GM12878 (cell line): ENCODE measurements at regions not wholly inside any gene's neighbourhood (a gene's known extent, or its start where the extent isn't known, plus 50 kb on each side); places are given as distances from the start of the nearest gene placed in this dataset.

ENCODE experiments used
- ATAC-seq: fragments of 200-7000 bp; cut with Tn5 transposase; 3 replicates; pipeline ENCODE4 v1.9.1; 2020; ENCODE audit warnings: mild to moderate bottlenecking, moderate library complexity
- BruUV-seq: library from RNA; stranded (reverse); fragments of 400-500 nt; replicated peaks from 2 replicates; lab custom pipeline; 2021; lab: Mats Ljungman, UMichigan
- CTCF ChIA-PET: fragments of 300-600 bp; sonication (Branson Sonifier 250); formaldehyde crosslinking; extraction: SDS; loops from one replicate; lab custom pipeline; 2021; ENCODE audit warnings: inconsistent platforms; lab: Yijun Ruan, JAX
- POLR2A ChIA-PET: fragments of 350-600 bp; formaldehyde crosslinking; extraction: SDS; loops from one replicate; lab custom pipeline; 2021; ENCODE audit warnings: inconsistent platforms; lab: Charles Lee
- RAD21 ChIA-PET: fragments of 300-600 bp; sonication (Branson Sonifier 250); formaldehyde crosslinking; loops from one replicate; lab custom pipeline; 2023; ENCODE audit warnings: antibody characterized with exemption; ENCODE audit not compliant: unreplicated experiment; lab: Charles Lee
- SMC1A ChIA-PET: fragments of 300-600 bp; sonication (Branson Sonifier 250); formaldehyde crosslinking; loops from one replicate; lab custom pipeline; 2023; ENCODE audit not compliant: unreplicated experiment, uncharacterized antibody; lab: Charles Lee
- DNase-seq: peaks from one replicate; pipeline ENCODE4 v3.0.0-alpha.2; 2011; ENCODE audit warnings: low read depth, low spot score
- FAIRE-seq: peaks from 3 replicates; lab custom pipeline; 2011; peaks lifted over from hg19 to GRCh38; lab: Jason Lieb, UNC
- H2AFZ ChIP-seq: 2 replicates; pipeline ENCODE4 v1.6.0; 2011; ENCODE audit warnings: low read depth, low read length, control low read depth; ENCODE audit not compliant: control insufficient read depth
- H3K27ac ChIP-seq: 2 replicates; pipeline ENCODE4 v1.5.1; 2011; ENCODE audit warnings: control low read depth; ENCODE audit not compliant: control insufficient read depth, insufficient read depth
- H3K27me3 ChIP-seq, 2 experiments: replicated peaks in 1 of 2; 2 replicates each; pipeline versions ENCODE4 v1.6.0 to v1.6.1; 2011; ENCODE audit warnings: low read length in 1 of 2; ENCODE audit not compliant: control insufficient read depth in 2 of 2, insufficient read depth in 2 of 2
- H3K36me3 ChIP-seq, 2 experiments: 2 replicates each; pipeline ENCODE4 v1.5.1; 2011; ENCODE audit warnings: low read length in 1 of 2; ENCODE audit not compliant: control insufficient read depth in 2 of 2, insufficient read depth in 2 of 2
- H3K4me1 ChIP-seq: 2 replicates; pipeline ENCODE4 v1.6.1; 2011; ENCODE audit warnings: mild to moderate bottlenecking, low read length, moderate library complexity, mixed read lengths; ENCODE audit not compliant: control insufficient read depth, insufficient read depth
- H3K4me2 ChIP-seq: 2 replicates; pipeline ENCODE4 v1.6.0; 2011; ENCODE audit warnings: control low read depth; ENCODE audit not compliant: control insufficient read depth, insufficient read depth
- H3K4me3 ChIP-seq: fragments of 200-600 bp; sonication (generic); 2 replicates; pipeline ENCODE4 v1.5.1; 2016
- H3K79me2 ChIP-seq: 2 replicates; pipeline ENCODE4 v1.6.0; 2011; ENCODE audit warnings: low read length; ENCODE audit not compliant: control insufficient read depth, insufficient read depth
- H3K9ac ChIP-seq: 2 replicates; pipeline ENCODE4 v1.8.0; 2011; ENCODE audit warnings: low read length, control low read depth, mixed read lengths; ENCODE audit not compliant: control insufficient read depth, insufficient read depth
- H3K9me3 ChIP-seq: replicated peaks from 3 replicates; pipeline ENCODE4 v1.5.1; 2011; ENCODE audit warnings: mild to moderate bottlenecking, low read length; ENCODE audit not compliant: control insufficient read depth, insufficient read depth
- H4K20me1 ChIP-seq: 2 replicates; pipeline ENCODE4 v1.6.0; 2011; ENCODE audit not compliant: control insufficient read depth, insufficient read depth
- BCL11A ChIP-seq: IDR thresholded peaks from 2 replicates; pipeline ENCODE4 v1.6.1; 2011; ENCODE audit warnings: low read depth, low read length
- BRCA1 ChIP-seq: IDR thresholded peaks from 2 replicates; pipeline ENCODE4 v1.6.1; 2011; ENCODE audit warnings: low read depth, low read length, improper control_type of control experiment
- ELK1 ChIP-seq: IDR thresholded peaks from 2 replicates; pipeline ENCODE4 v1.6.1; 2012; ENCODE audit warnings: low read depth, low read length, improper control_type of control experiment
- EZH2 ChIP-seq: IDR thresholded peaks from 2 replicates; pipeline ENCODE4 v1.6.1; 2012; ENCODE audit warnings: low read depth, mild to moderate bottlenecking, control low read depth, inconsistent platforms, low read length, borderline replicate concordance; ENCODE audit not compliant: control insufficient read depth
- HDAC2 ChIP-seq: fragments of 200-600 bp; sonication (generic); IDR thresholded peaks from 2 replicates; pipeline ENCODE4 v1.6.1; 2017
- HSF1 ChIP-seq: fragments of 150-350 bp; IDR thresholded peaks from 2 replicates; pipeline ENCODE4 v1.6.1; 2014; ENCODE audit warnings: mild to moderate bottlenecking, low read depth, low read length
- KAT2A ChIP-seq: conservative IDR thresholded peaks from 2 replicates; pipeline ENCODE4 v1.6.1; 2011; ENCODE audit warnings: low read depth, low read length; ENCODE audit not compliant: control insufficient read depth
- MYC ChIP-seq: IDR thresholded peaks from 2 replicates; pipeline ENCODE4 v1.6.1; 2011; ENCODE audit warnings: mild to moderate bottlenecking, low read length, moderate library complexity, inconsistent platforms; ENCODE audit not compliant: insufficient read depth, insufficient replicate concordance, insufficient read length, severe bottlenecking
- NR2C2 ChIP-seq: IDR thresholded peaks from 2 replicates; pipeline ENCODE4 v1.6.1; 2011; ENCODE audit warnings: borderline replicate concordance, low read depth; ENCODE audit not compliant: control insufficient read depth, insufficient read length
- NR2F1 ChIP-seq: fragments of 450-650 bp; conservative IDR thresholded peaks from 2 replicates; pipeline ENCODE4 v1.6.1; 2017; ENCODE audit warnings: mild to moderate bottlenecking
- USF2 ChIP-seq: IDR thresholded peaks from 2 replicates; pipeline ENCODE4 v1.6.1; 2011; ENCODE audit warnings: low read depth, low read length, improper control_type of control experiment, borderline replicate concordance
- YY1 ChIP-seq: IDR thresholded peaks from 2 replicates; pipeline ENCODE4 v1.6.1; 2011; ENCODE audit warnings: low read depth, mild to moderate bottlenecking, low read length
- ZBTB33 ChIP-seq: fragments of 450-650 bp; IDR thresholded peaks from 2 replicates; pipeline ENCODE4 v1.6.1; 2017; ENCODE audit warnings: mild to moderate bottlenecking
- ZZZ3 ChIP-seq: IDR thresholded peaks from 2 replicates; pipeline ENCODE4 v1.6.1; 2011; ENCODE audit warnings: low read depth; ENCODE audit not compliant: control insufficient read depth, insufficient read length
- WGBS: methylation state at CpG from one replicate; pipeline ENCODE4 v1.1.6; 2016; ENCODE audit warnings: low lambda C conversion rate; ENCODE audit not compliant: insufficient replicate concordance, insufficient coverage; ENCODE audit errors: missing lambda C conversion rate; 5-methylcytosine and 5-hydroxymethylcytosine counted together
- in situ Hi-C: fragments of 300-500 bp; cut with MboI; formaldehyde crosslinking; loops from 9 replicates; pipeline ENCODE4 v1.14.3; 2018; ENCODE audit warnings: mixed read lengths
- intact Hi-C: fragments of 100-400 bp; cut with micrococcal nuclease; formaldehyde crosslinking; loops from one replicate; pipeline ENCODE4 v1.14.2; 2022; ENCODE audit not compliant: unreplicated experiment
- TF ChIP-seq, protein P1 (sequence below), 3 experiments: IDR thresholded peaks in 2 of 3; conservative IDR thresholded peaks in 1 of 3; 2 replicates each; pipeline ENCODE4 v1.5.1; 2011; ENCODE audit warnings: low read depth in 3 of 3, low read length in 3 of 3, mild to moderate bottlenecking in 3 of 3, control low read depth in 2 of 3, moderate library complexity in 2 of 3, inconsistent platforms in 1 of 3, mixed read lengths in 1 of 3; ENCODE audit not compliant: control insufficient read depth in 2 of 3, insufficient read depth in 1 of 3; ENCODE audit errors: extremely low read depth in 1 of 3

DNA sequence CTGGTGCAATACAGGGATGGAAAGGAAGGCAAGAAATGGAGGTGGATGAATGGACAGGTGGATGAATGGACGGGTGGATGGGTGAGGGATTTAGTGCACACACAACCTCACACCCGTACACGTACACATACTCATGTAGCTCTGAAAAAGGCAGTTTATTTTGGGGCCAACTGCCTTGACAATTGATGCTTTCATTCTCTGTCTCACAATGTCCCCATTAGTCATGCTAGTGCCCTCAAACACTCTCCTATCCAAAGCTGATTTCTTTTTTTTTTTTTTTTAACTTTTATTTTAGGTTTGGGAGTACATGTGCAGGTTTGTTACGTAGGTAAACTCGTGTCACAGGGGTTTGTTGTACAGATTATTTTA, 495.0 kb downstream of the DMAC1 start:
- ChIA-PET RAD21 (interaction anchor here (0.7 to 0.9 kb wide), 2 partner anchors 10 to 72 kb away, joined by 3 read pairs; no protein-coding TSS in a partner anchor), POLR2A (interaction anchor here (0.6 to 1.0 kb wide), 3 partner anchors 14 to 647 kb away, joined by 3 to 4 read pairs (median 3); no protein-coding TSS in a partner anchor), CTCF (interaction anchor here (1.0 to 1.9 kb wide), 4 partner anchors 10 to 71 kb away, joined by 3 to 4 read pairs (median 4); no protein-coding TSS in a partner anchor), SMC1A (interaction anchor here (1.0 to 1.5 kb wide), 2 partner anchors 54 to 56 kb away, joined by 3 to 4 read pairs; no protein-coding TSS in a partner anchor)
- no peak for DNase-seq
- intact Hi-C loops (no loop called here), in situ Hi-C loops (loop anchor here (25.0 kb wide), 1 partner anchor 92 kb away; no protein-coding TSS in a partner anchor)
- no peaks in the 10 kb centered on the region for H3K4me1 ChIP-seq
- ATAC-seq = peak; percentile 37
- H3K9ac ChIP-seq = no peak overlapping the region
- H4K20me1 ChIP-seq = no peaks in the 10 kb centered on the region
- no peaks in the 10 kb centered on the region; the same call in 1 of the 3 replicates for H3K9me3 ChIP-seq
- no peak overlapping the region for H3K4me2 ChIP-seq
- no peak overlapping the region for H3K4me3 ChIP-seq
- 20% methylated on average over 5 of the region's 5 CpGs for WGBS
- H3K27me3 ChIP-seq = no peaks in the 10 kb centered on the region
- no peaks in the 10 kb centered on the region for H3K79me2 ChIP-seq
- no TSS peak for BruUV-seq
- no peaks in the 10 kb centered on the region for H3K36me3 ChIP-seq
- no peak for FAIRE-seq
- H3K27ac ChIP-seq = no peak overlapping the region
- H2AFZ ChIP-seq = no peak overlapping the region
- no peak for TF ChIP-seq BRCA1
- no peak for TF ChIP-seq USF2
- TF ChIP-seq, protein P1, sequence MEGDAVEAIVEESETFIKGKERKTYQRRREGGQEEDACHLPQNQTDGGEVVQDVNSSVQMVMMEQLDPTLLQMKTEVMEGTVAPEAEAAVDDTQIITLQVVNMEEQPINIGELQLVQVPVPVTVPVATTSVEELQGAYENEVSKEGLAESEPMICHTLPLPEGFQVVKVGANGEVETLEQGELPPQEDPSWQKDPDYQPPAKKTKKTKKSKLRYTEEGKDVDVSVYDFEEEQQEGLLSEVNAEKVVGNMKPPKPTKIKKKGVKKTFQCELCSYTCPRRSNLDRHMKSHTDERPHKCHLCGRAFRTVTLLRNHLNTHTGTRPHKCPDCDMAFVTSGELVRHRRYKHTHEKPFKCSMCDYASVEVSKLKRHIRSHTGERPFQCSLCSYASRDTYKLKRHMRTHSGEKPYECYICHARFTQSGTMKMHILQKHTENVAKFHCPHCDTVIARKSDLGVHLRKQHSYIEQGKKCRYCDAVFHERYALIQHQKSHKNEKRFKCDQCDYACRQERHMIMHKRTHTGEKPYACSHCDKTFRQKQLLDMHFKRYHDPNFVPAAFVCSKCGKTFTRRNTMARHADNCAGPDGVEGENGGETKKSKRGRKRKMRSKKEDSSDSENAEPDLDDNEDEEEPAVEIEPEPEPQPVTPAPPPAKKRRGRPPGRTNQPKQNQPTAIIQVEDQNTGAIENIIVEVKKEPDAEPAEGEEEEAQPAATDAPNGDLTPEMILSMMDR (IDR thresholded peaks at IDR 0.05 in 2 of 3, conservative IDR thresholded peaks at IDR 0.05 in 1 of 3; ENCODE audit: control insufficient read depth in 2 of 3, extremely low read depth in 1 of 3, insufficient read depth in 1 of 3, low read depth in 3 of 3, low read length in 3 of 3) = no peak
- TF ChIP-seq ZBTB33 = no peak
- no peak for TF ChIP-seq EZH2
- no peak for TF ChIP-seq NR2C2
- TF ChIP-seq HDAC2 = no peak
- no peak for TF ChIP-seq NR2F1
- TF ChIP-seq BCL11A = no peak
- TF ChIP-seq ELK1 = no peak
- no peak for TF ChIP-seq ZZZ3
- no peak for TF ChIP-seq KAT2A
- no peak for TF ChIP-seq MYC
- TF ChIP-seq HSF1 = no peak
- TF ChIP-seq YY1 = no peak
